ENCODE measurements at regions not wholly inside any gene's neighbourhood (a gene's known extent, or its start where the extent isn't known, plus 50 kb on each side); places are given as distances from the start of the nearest gene placed in this dataset.

GRCh38 chr12:34334538-34334937 lies 312.2 kb downstream of the ALG10 start:
- Histone ChIP-seq H3K4me3 (replicated peaks in 1 of 3) (no peak overlapping the region), H3K9me3 (no peaks in the 10 kb centered on the region), H3K36me3 (no peaks in the 10 kb centered on the region), H3K27ac (no peak overlapping the region), H3K27me3 (no peaks in the 10 kb centered on the region), H3K4me1 (no peaks in the 10 kb centered on the region)
- TF ChIP-seq POLR2A (IDR thresholded peaks at IDR 0.05): no peak
- TF ChIP-seq, protein P1, sequence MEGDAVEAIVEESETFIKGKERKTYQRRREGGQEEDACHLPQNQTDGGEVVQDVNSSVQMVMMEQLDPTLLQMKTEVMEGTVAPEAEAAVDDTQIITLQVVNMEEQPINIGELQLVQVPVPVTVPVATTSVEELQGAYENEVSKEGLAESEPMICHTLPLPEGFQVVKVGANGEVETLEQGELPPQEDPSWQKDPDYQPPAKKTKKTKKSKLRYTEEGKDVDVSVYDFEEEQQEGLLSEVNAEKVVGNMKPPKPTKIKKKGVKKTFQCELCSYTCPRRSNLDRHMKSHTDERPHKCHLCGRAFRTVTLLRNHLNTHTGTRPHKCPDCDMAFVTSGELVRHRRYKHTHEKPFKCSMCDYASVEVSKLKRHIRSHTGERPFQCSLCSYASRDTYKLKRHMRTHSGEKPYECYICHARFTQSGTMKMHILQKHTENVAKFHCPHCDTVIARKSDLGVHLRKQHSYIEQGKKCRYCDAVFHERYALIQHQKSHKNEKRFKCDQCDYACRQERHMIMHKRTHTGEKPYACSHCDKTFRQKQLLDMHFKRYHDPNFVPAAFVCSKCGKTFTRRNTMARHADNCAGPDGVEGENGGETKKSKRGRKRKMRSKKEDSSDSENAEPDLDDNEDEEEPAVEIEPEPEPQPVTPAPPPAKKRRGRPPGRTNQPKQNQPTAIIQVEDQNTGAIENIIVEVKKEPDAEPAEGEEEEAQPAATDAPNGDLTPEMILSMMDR (IDR thresholded peaks at IDR 0.05): no peak
- intact Hi-C loops (cut with DNase I): no loop called here
- WGBS, 2 donors: 70 to 82% methylated on average over 12 to 14 of the region's 14 CpGs
- DNase-seq: no peak

DNA sequence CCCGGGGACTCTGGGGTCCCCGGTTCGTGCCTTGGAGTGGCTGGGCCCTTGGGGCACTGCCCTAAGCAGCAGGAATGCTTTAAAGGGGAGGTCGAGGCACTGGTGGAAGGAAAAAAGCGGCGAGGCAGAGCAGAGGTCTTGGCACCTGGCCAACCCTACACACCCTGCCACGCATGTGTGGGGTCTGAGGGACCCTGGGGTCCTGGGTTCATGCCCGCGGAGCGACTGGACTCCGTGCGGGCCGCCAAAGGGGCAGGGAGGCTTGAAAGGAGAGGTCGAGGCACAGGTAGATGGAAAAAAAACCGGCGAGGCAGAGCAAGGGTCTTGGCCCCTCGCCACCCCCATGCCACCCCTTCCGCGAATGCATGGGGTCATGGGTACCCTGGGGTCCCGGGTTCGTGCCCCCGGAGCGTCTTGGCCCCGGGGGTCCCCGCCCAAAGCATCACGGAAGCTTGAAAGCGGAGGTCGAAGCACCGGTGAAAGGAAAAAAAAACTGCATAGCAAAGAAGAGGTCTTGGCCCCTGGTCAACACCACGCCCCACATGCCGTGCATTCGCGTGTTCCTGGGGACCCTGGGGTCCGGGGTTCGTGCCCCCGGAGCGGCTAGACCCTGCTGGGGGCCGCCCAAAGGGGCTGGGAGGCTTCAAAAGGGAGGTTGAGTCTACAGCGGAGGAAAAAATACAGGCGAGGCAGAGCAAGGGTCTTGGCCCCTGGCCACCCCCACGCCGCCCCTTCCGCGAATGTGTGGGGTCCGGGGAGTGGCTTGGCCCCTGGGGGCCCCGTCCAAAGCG lies 312.9 kb downstream of the ALG10 start:
- no peak overlapping the region for H3K4me3 ChIP-seq (replicated peaks in 1 of 3)
- TF ChIP-seq, protein P1 (IDR thresholded peaks at IDR 0.05): no peak
- no peak for TF ChIP-seq POLR2A (IDR thresholded peaks at IDR 0.05)
- no peak for DNase-seq
- H3K4me1 ChIP-seq: no peaks in the 10 kb centered on the region
- no peaks in the 10 kb centered on the region for H3K27me3 ChIP-seq
- no peak overlapping the region for H3K27ac ChIP-seq
- H3K36me3 ChIP-seq: no peaks in the 10 kb centered on the region
- H3K9me3 ChIP-seq: no peaks in the 10 kb centered on the region
- WGBS, 2 donors: 52 to 54% methylated on average over 45 to 47 of the region's 47 CpGs
- intact Hi-C loops (cut with DNase I): no loop called here

GRCh38 chr12:34335819-34336262 lies 313.5 kb downstream of the ALG10 start:
- Histone ChIP-seq H3K36me3 (no peaks in the 10 kb centered on the region), H3K27ac (no peak overlapping the region), H3K27me3 (no peaks in the 10 kb centered on the region), H3K4me1 (no peaks in the 10 kb centered on the region), H3K4me3 (replicated peaks in 1 of 3) (no peak overlapping the region), H3K9me3 (no peaks in the 10 kb centered on the region)
- no peak for DNase-seq
- TF ChIP-seq, protein P1 (IDR thresholded peaks at IDR 0.05): no peak
- TF ChIP-seq POLR2A (IDR thresholded peaks at IDR 0.05): no peak
- 48 to 58% methylated on average over 25 of the region's 25 CpGs for WGBS, 2 donors
- intact Hi-C loops (cut with DNase I): no loop called here

GRCh38 chr12:34336619-34337465 lies 314.5 kb downstream of the ALG10 start:
- Histone ChIP-seq H3K27me3 (no peaks in the 10 kb centered on the region), H3K4me3 (replicated peaks in 1 of 3) (no peak overlapping the region), H3K4me1 (no peaks in the 10 kb centered on the region), H3K27ac (no peak overlapping the region), H3K36me3 (no peaks in the 10 kb centered on the region), H3K9me3 (no peaks in the 10 kb centered on the region)
- intact Hi-C loops (cut with DNase I): no loop called here
- DNase-seq: no peak
- TF ChIP-seq, protein P1 (IDR thresholded peaks at IDR 0.05): no peak
- TF ChIP-seq POLR2A (IDR thresholded peaks at IDR 0.05): no peak
- WGBS, 2 donors: 66 to 72% methylated on average over 46 to 52 of the region's 53 CpGs

- 74 to 76% methylated on average over 18 to 21 of the region's 22 CpGs for WGBS, 2 donors
- no peaks in the 10 kb centered on the region for H3K36me3 ChIP-seq
- no peak overlapping the region for H3K27ac ChIP-seq
- no peak overlapping the region for H3K4me3 ChIP-seq (replicated peaks in 1 of 3)
- no peaks in the 10 kb centered on the region for H3K4me1 ChIP-seq
- H3K9me3 ChIP-seq: no peaks in the 10 kb centered on the region
- DNase-seq: no peak
- no peaks in the 10 kb centered on the region for H3K27me3 ChIP-seq
- intact Hi-C loops (cut with DNase I): no loop called here
- TF ChIP-seq, protein P1 (IDR thresholded peaks at IDR 0.05): no peak
- no peak for TF ChIP-seq POLR2A (IDR thresholded peaks at IDR 0.05)
Observed at GRCh38 chr12:34338751-34339150, 316.5 kb downstream of the ALG10 start.

All from thyroid gland (tissue), 4 donors.